Left renal cortex interstitium (tissue), 4 donors: ENCODE measurements at regions not wholly inside any gene's neighbourhood (a gene's known extent, or its start where the extent isn't known, plus 50 kb on each side); places are given as distances from the start of the nearest gene placed in this dataset.
"Not testable (repeated sequence)": the region's sequence is repeated elsewhere in the genome, so short reads cannot be mapped to it uniquely, and the experiment has no call there.

Experiments used
- DNase-seq, 4 donors: peaks; one replicate each; pipeline ENCODE4 v3.0.0-alpha.2; 2013; ENCODE audit warnings: low read depth in 4 of 4, low spot score in 2 of 4, missing footprints in 1 of 4

DNA sequence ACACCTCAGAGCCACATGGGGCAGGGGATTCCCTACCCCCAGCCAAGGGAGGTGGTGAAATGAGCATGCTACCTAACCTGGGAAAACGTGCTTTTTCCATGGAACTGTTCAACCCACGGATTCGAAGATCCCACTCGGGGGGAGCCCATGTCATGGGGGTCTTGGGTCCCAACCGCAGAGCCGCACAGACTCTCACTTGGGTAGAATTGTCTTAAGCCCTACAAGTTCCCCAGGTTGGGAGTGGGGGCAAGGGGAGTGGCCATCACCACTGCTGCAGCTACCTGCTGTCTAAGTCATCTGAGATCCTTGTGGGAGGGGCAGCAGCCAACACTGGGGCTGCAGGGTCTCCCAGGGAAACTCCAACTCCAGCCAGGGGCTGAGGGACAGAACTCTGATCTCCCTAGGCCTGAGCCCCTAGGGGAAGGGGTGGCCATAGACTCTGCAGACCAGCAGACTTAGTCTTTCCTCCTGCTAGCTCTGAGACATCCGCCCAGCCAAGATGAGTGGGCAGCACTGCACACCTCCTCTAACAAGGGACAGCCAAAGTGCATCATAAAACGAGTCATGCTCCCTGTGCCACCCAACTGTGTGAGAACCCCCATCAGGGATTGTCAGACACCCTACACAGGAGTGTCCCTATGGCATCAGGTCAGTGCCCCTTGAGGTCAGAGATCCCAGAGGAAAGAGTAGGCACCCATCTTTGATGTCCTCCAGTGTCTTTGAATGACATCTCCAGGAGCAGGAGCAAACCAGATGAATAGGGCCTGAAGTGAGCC, 610.4 kb upstream of the SLITRK6 start:
- no peak for DNase-seq

DNA sequence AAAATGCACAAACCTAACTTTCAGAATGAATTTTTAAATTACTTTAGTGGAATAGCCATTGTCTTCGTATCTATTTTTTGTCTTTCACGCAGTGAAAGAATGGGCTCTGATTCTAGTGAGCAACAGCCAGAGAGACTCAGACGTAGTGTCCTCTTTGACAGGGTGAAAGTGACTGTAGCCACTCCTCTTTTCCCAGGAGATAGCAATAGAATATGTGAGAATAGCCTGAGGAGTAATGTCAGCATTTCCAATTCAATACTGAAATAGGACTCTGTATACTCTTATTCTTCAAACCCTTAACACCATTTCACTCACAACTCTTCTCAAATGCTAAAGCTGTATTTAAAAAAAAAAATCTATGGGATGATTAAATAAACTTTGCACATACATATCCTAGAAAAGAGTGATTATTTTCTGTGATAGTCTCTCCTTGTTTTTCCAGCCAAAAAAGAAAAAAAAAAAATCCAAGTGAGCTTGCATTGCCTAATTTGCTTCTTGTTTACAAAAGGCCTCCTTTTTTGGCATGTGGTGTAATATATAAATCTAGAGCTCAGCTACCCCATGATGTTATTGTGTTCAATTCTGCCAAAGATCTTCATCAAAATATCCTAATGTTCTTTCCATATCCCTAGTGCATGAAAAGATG, 626.1 kb upstream of the SLITRK6 start:
- no peak for DNase-seq

DNA sequence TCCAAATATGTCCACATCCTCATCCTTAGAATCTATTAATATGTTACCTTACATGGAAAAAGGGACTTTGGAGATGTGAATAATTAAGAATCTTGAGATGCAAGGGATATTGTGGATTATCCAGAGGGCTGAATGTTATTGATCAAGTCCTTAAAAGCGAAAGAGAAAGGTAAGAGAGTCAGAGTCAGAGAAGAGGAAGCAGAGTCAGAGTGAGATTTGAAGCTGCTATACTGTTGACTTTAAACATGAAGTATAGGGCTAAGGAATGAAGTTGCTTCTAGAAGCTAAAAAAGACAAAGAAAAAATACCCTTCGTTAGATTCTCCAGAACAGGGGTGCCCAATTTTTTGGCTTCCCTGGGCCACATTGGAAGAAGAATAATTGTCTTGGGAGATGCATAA, 627.2 kb upstream of the SLITRK6 start:
- DNase-seq: no peak

DNA sequence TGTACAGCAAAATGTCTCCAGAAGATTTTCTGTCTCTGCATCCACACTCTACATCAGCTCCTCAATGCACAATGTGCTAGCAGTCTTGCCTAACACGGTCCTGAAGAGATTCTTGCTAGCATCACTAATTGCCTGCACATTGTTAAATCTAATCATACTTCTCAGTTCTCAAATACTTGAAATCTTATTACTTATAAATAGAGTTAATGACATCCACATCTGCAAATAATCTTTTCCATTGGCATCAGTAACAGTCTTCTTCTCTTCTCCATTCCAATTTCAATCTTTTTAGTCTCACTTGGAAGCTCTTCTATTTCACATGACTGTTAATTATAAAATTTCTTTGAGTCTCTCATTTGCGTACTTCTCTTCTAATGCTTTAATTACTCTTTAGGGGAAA, 630.5 kb upstream of the SLITRK6 start:
- no peak for DNase-seq

DNA sequence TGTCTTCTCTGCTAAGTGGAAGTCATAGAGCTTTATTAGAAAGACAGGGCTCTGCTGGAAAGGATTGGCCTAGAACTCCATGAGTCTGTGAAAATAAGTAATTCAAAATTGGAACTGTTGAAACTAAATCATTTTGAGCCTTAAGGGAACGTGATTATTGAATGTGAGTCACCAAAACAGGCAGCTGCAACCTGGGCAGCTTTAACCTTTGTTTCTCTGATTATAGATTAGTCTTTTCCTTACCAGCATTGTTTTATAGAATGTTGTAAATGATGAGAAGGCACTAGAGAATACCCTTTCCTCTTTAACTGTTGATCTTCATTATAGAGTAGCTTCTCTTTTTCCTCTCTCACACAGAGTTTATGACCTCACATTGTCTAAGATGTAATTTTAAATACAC, 638.8 kb upstream of the SLITRK6 start:
- DNase-seq: no peak

DNA sequence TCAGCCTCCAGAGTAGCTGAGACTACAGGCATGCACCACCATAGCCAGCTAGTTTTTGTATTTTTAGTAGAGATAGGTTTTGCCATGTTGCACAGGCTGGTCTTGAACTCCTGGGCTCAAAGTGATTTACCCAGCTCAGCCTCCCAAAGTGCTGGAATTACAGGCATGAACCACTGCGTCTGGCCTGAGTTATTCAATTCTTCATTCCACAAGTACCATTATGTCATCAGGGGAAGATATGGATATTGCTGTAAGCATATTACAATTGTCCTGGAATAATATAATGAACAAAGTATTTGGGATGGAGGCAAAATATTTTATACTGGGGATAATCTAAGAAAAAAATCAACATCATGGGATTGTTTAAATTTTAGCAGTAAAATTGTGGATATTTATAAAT, 646.0 kb upstream of the SLITRK6 start:
- no peak for DNase-seq

DNA sequence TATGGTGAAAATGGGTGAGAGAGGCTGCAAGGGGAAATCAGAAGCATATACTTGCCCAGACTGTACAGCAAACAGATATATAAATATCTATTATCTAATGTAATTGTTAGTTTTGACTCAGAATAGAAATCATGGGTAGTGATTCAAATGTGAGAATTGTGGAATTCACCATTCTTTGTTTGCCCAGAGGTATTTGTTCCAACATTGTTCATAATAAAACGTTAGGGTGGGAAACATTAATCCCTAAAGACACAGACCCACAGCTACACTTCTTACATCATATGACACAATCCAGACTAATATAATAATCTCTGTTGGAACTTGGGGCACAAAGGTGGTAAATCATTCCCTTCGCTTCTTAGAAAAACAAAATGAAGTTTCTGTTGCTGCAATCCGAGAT, 646.5 kb upstream of the SLITRK6 start:
- no peak for DNase-seq

DNA sequence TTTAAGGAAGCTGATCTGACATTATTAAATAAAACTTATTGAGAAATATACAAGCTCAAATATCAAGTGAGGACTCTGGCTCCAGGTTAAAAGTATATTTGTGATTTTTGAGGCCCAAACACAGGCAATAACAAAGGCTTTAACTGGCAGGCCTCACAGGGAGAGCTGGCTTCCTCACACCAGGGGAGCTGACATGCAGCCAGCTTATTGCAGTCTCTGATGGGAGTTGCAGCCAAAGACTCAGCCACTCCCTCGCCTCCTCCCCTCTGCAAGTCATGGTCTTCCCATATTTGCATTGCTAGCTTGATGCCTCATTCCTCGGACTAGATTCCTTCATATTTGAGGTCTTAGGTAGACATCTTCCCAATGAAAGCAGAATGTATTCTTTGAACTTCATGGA, 647.1 kb upstream of the SLITRK6 start:
- DNase-seq: no peak

DNA sequence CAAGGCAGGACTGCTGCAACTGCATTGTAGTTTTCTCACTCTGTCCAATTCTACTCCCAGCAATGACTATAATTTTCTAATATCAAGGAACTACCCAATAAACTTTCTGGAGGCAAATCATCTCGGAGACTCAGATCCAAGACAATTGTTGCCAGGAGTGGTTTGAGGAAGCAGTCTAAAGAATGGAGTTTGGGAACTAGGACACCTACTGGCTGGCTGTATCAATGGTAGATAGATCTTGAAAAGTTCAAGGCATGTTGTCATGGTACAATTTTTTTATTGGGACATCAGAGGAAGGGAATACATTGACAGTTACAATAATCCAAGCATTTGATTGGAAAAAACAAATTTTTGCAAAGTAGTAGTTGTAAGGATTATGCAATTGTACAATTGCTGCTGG, 648.3 kb upstream of the SLITRK6 start:
- no peak for DNase-seq

DNA sequence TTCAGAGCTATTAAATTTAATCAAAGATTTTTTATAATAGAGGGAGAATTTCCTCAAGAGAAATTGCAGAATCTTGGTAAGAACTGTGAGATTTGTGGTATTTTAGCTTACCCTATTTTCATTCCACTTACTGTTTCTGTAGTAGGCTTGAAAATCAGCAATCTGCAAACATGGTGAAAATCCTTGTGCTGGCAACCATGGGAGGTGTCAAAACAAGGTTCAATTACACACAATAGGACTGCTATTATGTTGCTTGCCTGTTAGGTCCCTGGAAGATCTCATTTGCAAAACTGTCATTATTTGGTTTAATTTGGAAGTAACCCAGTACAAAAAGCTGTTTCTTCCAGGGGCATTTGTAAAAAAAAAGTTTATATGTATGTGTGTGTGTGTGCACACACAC, 662.8 kb upstream of the SLITRK6 start:
- no peak for DNase-seq

DNA sequence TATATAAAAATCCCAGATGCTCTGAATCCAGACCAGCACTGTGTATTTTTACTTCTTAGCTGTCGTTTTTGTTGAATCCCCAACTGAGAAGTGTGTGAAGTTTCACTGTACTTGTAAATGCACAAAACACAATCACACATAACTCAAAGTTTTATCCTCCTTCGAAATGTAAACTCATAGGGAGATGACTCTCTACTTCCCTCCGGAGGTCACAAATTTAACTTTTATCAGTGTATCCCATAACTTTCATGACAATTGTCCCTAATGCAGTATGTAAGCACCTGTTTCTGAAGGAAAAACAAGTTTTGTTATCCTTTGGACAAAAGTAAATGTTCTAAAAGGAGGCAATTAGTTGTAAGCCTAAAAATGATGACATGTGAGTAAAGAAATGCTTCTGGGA, 665.0 kb upstream of the SLITRK6 start:
- no peak for DNase-seq

DNA sequence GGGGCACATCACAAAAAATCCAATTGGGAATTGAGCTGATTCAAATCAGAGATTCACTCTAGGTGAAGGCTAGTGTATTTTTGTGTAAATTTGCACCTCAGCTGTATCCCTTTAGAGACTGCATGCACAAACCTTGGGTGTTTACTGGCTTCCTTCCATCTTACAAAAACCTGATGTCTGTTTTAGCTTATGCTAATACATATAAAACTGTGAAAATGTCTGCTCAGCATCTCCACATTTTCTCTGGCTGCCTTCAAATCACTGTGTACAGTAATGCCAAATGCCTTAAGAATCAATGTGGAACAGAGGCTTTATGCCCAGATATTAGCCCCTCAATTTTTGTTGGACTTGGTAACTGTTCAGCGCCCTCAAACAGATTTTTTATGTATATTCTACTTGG, 675.8 kb upstream of the SLITRK6 start:
- no peak for DNase-seq

DNA sequence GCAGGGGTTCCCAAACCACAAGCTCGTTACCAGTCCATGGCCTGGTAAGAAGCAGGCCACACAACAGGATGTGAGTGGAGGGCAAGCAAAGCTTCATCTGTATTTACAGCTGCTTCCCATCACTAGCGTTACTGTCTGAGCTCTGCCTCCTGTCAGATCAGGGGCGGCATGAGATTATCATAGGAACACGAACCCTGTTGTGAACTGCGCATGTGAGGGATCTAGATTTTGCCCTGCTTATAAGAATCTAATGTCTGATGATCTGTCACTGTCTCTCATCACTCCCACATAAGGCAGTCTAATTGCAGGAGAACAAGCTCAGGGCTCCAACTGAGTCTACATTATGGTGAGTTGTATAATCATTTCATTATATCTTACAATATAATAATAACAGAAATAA, 677.4 kb upstream of the SLITRK6 start:
- DNase-seq: no peak

DNA sequence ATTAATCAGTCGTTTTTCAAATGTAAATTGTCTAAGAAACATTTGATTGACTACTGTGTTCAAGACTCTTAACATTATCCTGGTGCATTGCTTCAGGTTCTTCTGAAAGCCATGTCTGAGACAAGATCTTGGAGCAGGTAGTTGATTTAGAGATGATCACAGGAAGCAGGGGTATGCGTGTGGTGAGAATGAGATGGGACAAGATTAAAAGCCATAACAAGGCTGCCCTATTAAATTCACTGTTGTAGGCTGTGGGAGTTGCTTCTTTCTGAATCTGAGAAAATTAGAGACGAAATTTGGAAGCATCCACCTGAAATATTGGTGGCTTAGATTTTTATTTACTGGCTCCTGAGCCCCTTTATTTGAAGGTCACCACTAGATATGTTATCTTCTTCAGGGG, 687.4 kb upstream of the SLITRK6 start:
- no peak for DNase-seq

DNA sequence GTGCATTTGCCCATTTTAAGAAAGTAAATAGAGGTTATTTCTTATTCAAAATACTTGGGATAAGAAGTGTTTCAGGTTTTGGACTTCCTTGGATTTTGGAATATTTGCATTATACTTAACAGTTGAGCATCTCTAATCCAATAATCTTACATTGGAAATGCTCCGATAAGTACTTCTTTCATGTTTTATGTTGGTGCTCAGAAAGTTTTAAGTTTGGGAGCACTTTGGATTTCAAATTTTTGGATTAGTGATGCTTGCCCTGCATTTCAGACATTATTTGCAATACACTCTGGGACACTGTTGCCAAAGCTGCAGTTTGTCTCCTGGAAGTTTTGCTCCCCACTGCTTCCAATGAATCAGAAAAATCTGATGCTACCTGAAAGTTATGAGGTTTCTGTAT, 691.9 kb upstream of the SLITRK6 start:
- DNase-seq: no peak

DNA sequence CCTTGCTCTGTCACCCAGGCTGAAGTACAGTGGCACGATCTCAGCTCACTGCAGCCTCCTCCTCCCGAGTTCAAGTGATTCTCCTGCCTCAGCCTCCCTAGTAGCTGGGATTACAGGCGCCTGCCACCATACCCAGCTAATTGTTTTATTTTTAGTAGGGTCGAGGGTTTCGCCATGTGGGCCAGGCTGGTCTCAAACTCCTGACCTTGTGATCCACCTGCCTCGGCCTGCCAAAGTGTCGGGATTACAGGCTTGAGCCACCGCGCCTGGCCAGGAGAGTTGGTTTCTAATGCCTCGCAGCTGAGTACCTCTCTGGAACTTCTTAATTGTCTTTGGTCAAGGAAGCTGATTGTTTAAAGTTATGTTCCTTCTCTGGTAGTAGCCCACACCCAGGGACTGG, 702.7 kb upstream of the SLITRK6 start:
- DNase-seq: not testable (repeated sequence)

DNA sequence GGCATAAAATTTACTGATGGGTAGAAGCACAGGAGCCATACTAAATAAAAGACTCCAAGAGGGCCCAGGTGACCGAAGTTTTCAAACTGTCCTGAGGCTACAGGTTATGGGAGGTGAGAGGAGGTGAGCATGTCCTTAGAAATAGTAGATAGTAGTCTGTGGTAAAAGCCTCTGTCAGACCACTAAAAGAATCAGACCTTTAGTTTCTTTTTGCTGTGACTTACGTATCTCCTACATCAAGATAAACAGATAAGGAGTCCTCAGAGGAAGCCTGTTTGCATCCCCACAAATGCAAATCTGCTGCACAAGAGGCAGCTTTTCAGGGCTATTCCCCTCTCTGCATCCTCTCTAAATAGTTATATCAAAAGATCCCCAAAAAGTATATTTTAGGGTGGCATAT, 711.6 kb upstream of the SLITRK6 start:
- DNase-seq: no peak

DNA sequence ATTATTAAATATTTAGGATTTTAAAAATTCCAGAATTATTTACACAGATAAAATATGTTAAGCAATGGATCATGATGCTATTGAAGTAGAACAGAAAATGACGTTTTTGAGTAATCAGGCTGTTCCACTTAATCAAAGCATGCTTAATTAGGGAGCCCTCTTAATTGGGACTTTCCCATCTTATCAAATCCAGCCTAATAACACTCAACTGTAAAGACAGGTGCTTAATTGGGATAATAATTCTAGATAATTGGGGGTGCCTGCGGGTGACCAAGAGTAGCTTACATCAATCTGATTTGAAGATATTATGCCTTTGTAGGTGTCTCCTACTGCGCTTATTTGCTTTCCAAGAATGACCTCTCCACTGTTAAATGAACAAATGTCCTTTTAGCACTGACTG, 742.2 kb upstream of the SLITRK6 start:
- no peak for DNase-seq

DNA sequence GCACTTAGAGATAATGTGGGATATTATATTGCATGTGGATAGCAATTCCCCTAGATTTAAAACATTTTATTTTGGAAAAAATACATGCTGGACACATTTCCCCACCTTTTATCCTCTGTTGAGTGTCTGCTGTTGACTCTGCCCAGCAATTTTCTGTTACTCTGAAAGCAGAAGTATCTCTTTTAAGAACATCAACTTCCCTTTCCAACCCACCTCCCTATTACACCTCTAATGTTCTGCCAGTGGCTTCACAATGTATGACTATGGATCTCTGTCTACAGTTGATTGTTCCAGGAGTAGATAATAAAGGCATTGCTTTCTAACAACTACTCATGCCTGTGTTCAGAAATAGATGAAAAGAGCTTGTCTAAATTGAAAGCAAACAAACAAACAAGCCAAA, 754.8 kb upstream of the SLITRK6 start:
- no peak for DNase-seq

DNA sequence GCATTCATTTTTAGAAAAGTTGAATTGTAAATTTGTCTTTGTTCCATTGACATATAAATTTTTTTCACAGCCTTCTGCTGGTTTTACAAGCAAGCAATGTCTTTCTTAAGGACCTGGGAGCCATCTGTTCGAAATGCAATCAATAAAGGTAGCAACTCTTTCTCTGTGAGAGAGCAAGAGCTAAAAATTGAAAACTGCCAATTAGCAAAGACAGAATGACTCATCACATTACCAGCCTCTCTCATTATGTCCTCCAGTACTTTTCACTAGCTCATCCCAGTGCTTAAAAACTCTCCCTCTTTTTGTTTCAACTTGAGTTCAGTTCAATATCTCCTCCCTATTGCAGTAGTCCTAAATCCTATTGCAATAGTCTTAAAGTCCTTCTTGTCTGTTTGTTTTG, 760.7 kb upstream of the SLITRK6 start:
- no peak for DNase-seq

DNA sequence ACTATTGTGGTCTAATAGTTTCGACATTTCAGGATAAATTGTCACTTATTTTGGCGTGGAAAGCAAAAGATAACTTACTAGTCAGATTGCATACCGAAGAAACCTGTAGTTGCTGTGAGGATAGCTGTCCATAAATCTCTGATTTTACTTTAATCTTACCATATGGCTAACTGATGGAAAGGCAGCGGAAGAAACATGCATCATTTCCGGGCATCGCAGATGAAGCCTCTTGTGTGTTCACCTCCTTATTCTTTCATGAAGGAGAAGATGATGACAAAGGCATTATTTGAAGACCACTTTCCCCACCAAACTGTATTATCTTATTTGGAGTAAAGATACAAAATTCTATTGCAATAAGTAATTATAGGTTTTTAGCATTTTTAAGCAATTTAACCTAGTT, 763.6 kb upstream of the SLITRK6 start:
- no peak for DNase-seq

DNA sequence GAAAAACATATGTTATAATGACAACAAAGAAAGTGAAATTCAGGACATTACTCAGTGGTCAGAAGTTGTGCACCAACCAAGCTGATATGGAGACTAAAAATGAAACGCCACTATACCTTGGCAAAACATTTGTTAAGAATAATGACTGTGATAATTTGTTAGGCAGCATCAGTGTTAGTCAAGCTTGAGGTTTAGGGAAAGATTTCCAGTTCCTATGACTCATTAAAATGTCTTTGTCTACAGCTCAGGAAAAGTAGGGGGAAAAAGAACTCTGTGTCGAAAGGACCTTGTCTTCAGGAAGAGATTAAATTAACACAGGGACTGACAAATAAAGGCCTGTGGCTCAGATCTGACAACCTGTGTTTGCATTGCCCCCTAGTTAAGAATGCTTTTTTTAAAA, 764.1 kb upstream of the SLITRK6 start:
- DNase-seq: no peak

DNA sequence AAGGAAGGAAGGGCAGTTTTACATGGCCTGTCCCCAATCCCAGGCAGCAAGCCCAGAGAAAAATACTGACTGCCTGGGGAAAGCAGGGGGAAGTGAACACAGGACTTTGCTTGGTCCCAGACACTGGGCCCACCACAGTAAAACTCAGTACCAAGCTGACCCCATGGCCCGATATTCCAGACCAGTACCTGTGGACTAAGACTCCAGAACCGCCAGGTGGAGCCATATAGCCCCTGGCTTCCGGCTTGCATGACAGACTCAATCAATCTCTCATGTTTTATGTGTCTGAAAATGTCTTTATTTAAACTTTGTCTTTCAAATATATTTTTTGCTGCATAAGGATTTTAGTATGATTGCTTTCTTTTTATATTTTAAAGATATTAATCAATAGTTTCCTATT, 767.9 kb upstream of the SLITRK6 start:
- DNase-seq: no peak
